ENCODE measurements at regions not wholly inside any gene's neighbourhood (a gene's known extent, or its start where the extent isn't known, plus 50 kb on each side); places are given as distances from the start of the nearest gene placed in this dataset.

- no peaks in the 10 kb centered on the region for H3K27me3 ChIP-seq
Measured at GRCh38 chr20:51869002-51869401, 66.7 kb upstream of the SALL4 start.

GRCh38 chr20:51867251-51867650 lies 64.9 kb upstream of the SALL4 start:
- Histone ChIP-seq H3K4me3 (no peak overlapping the region), H3K9me3 (no peaks in the 10 kb centered on the region), H3K27ac (no peak overlapping the region), H3K36me3 (no peaks in the 10 kb centered on the region), H3K4me1 (no peaks in the 10 kb centered on the region), H3K27me3 (no peaks in the 10 kb centered on the region)
- intact Hi-C loops (cut with DNase I; ENCODE audit: low total_unique reads) (no loop called here), in situ Hi-C loops (cut with MboI; ENCODE audit: low sequenced_read_pairs in 4 of 4) (no loop called here)
- no peak for DNase-seq
- ATAC-seq, result no peak
- no peak for TF ChIP-seq POLR2A (IDR thresholded peaks at IDR 0.05)
- TF ChIP-seq CTCF (IDR thresholded peaks at IDR 0.05 in 4 of 5, conservative IDR thresholded peaks at IDR 0.05 in 1 of 5), result no peak

More at GRCh38 chr20:51869002-51869401, 66.7 kb upstream of the SALL4 start:
- Histone ChIP-seq H3K4me3 (no peak overlapping the region), H3K36me3 (no peaks in the 10 kb centered on the region), H3K27ac (no peak overlapping the region), H3K4me1 (no peaks in the 10 kb centered on the region), H3K9me3 (no peaks in the 10 kb centered on the region)
- no peak for ATAC-seq
- DNase-seq, result no peak
- intact Hi-C loops (cut with DNase I; ENCODE audit: low total_unique reads), result no loop called here
- TF ChIP-seq POLR2A (IDR thresholded peaks at IDR 0.05) (no peak), CTCF (IDR thresholded peaks at IDR 0.05 in 4 of 5, conservative IDR thresholded peaks at IDR 0.05 in 1 of 5) (no peak)
- in situ Hi-C loops (cut with MboI; ENCODE audit: low sequenced_read_pairs in 4 of 4), result no loop called here

DNA sequence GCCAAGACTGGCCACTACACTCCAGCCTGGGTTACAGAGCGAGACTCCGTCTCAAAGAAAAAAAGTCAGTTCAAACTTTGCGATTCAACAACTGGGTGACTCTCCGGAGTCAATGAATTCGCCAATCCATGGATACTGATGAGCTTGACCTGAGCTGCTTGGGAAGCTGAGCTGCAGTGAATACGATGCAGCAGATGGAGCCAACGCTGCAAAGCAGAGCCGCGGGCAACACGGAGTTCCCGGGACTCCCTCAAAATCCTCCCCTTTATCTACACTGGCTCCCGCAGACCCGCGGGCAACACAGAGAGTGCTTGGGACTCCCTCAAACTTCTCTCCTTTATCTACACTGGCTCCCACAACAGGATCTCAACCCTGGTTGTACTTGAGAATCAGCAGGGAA lies 62.6 kb upstream of the SALL4 start:
- intact Hi-C loops (cut with DNase I; ENCODE audit: low total_unique reads), result no loop called here
- no peaks in the 10 kb centered on the region for H3K27me3 ChIP-seq
- no peaks in the 10 kb centered on the region for H3K36me3 ChIP-seq
- H3K27ac ChIP-seq, result no peak overlapping the region
- TF ChIP-seq POLR2A (IDR thresholded peaks at IDR 0.05) (no peak), CTCF (IDR thresholded peaks at IDR 0.05 in 4 of 5, conservative IDR thresholded peaks at IDR 0.05 in 1 of 5) (no peak)
- no peak for DNase-seq
- in situ Hi-C loops (cut with MboI; ENCODE audit: low sequenced_read_pairs in 4 of 4), result no loop called here
- no peak for ATAC-seq
- no peaks in the 10 kb centered on the region for H3K4me1 ChIP-seq
- H3K4me3 ChIP-seq, result no peak overlapping the region
- H3K9me3 ChIP-seq, result no peaks in the 10 kb centered on the region

DNA sequence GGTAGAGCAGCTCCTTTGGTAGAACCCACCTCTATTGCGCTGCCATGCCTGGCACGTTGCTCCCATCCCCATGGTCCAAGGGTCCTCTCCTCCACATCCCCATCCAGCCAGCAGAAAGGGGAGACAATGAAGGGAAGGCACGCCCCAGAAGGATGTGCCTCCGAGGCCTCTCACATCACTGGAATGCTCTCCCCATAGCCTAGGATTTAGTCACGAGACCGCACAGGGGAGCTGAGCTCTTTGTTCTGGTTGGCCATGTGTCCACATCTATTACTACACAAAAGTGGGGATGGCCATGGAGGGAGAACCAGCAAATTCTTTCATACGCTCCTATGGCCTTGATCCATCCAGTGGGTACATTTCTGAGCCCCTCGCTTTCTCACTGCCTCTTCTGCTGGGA lies 60.5 kb upstream of the SALL4 start:
- intact Hi-C loops (cut with DNase I; ENCODE audit: low total_unique reads) (no loop called here), in situ Hi-C loops (cut with MboI; ENCODE audit: low sequenced_read_pairs in 4 of 4) (no loop called here)
- H3K27ac ChIP-seq, result no peak overlapping the region
- TF ChIP-seq POLR2A (IDR thresholded peaks at IDR 0.05) (no peak), CTCF (IDR thresholded peaks at IDR 0.05 in 4 of 5, conservative IDR thresholded peaks at IDR 0.05 in 1 of 5) (no peak)
- no peaks in the 10 kb centered on the region for H3K9me3 ChIP-seq
- DNase-seq (no peak), ATAC-seq (no peak)
- no peaks in the 10 kb centered on the region for H3K27me3 ChIP-seq
- H3K36me3 ChIP-seq, result no peaks in the 10 kb centered on the region
- no peaks in the 10 kb centered on the region for H3K4me1 ChIP-seq
- H3K4me3 ChIP-seq, result no peak overlapping the region

DNA sequence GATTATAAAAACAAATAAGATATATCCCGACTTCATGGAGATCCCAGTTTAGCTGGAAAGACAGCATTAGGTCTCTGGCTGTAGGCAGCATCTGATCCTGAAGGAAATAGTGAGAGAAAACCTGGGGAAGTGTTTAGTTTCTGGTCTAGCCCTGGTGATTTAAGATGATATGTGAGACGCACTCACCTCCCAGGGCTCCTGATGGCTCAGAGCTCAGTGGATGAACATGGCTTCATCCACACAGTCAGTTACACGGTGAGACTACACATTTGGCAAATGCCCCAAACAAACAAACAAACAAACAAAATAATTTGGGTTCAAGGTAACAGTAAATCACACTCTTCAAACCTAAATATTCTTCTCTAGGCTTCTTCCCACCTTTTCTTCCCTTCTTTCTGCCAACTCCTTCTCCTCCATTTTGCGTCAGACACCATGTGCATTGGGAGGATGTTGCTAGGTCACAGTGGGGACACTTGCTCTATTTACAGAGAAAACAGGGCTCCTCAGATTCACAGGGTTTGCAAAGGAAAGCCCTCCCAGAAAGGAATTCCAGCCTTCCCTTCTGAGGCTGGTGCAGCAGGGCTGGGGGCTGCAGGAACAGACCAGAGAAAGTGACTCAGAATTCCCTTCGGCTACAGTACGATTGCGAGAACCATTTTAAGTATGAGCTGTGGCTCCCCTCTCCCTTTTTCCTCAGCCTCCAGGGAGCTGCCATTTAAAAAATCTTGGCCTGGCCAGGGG lies 59.6 kb upstream of the SALL4 start:
- H3K4me1 ChIP-seq, result no peaks in the 10 kb centered on the region
- H3K27me3 ChIP-seq, result peaks cover 0 to 2% (median 0%) of the 10 kb centered on the region in 3 donors

More for the DNA sequence above, 59.6 kb upstream of the SALL4 start:
- no peak for ATAC-seq
- Histone ChIP-seq H3K4me3 (no peak overlapping the region), H3K9me3 (no peaks in the 10 kb centered on the region), H3K27ac (no peak overlapping the region), H3K36me3 (no peaks in the 10 kb centered on the region)
- intact Hi-C loops (cut with DNase I; ENCODE audit: low total_unique reads), result no loop called here
- DNase-seq, result no peak
- in situ Hi-C loops (cut with MboI; ENCODE audit: low sequenced_read_pairs in 4 of 4), result no loop called here
- no peak for TF ChIP-seq POLR2A (IDR thresholded peaks at IDR 0.05)
- TF ChIP-seq CTCF (IDR thresholded peaks at IDR 0.05 in 4 of 5, conservative IDR thresholded peaks at IDR 0.05 in 1 of 5), result no peak
